ENCODE measurements at regions not wholly inside any gene's neighbourhood (a gene's known extent, or its start where the extent isn't known, plus 50 kb on each side); places are given as distances from the start of the nearest gene placed in this dataset.

GRCh38 chr11:18844753-18845367, 53.3 kb upstream of the PTPN5 start:
- peak; percentile 72 for ATAC-seq (ENCODE audit: low read depth)

More at GRCh38 chr11:18844753-18845367, 53.3 kb upstream of the PTPN5 start:
- Histone ChIP-seq H2AFZ (replicated peaks; ENCODE audit: low read length, poor library complexity) (no peak overlapping the region), H3K4me2 (ENCODE audit: low read depth, low read length) (no peak overlapping the region), H4K20me1 (ENCODE audit: insufficient read depth, low read length) (no peaks in the 10 kb centered on the region), H3K4ac (ENCODE audit: low read depth, low read length) (no peak overlapping the region), H3K23ac (ENCODE audit: low read depth, low read length) (no peak overlapping the region), H3K9ac (ENCODE audit: low read depth, low read length) (no peak overlapping the region), H2BK20ac (ENCODE audit: low read depth, low read length) (no peak overlapping the region), H3K9me1 (ENCODE audit: insufficient read depth, low read length) (no peaks in the 10 kb centered on the region), H3K56ac (ENCODE audit: extremely low read depth, insufficient read depth, low read length) (no peak overlapping the region), H2BK15ac (ENCODE audit: low read depth, low read length) (no peak overlapping the region), H2BK120ac (ENCODE audit: low read depth, low read length) (no peak overlapping the region), H3K9me3 (ENCODE audit: control insufficient read depth, insufficient read depth, low read length) (no peaks in the 10 kb centered on the region), H3K14ac (replicated peaks; ENCODE audit: low read depth, low read length) (no peak overlapping the region), H2AK5ac (ENCODE audit: low read depth, low read length) (no peak overlapping the region), H4K91ac (ENCODE audit: insufficient read depth, low read depth, low read length) (no peak overlapping the region), H3K36me3 (ENCODE audit: control insufficient read depth, insufficient read depth, low read length) (no peaks in the 10 kb centered on the region), H3K27me3 (ENCODE audit: control insufficient read depth, insufficient read depth, low read length) (no peaks in the 10 kb centered on the region), H2AK9ac (replicated peaks; ENCODE audit: low read depth, low read length, poor library complexity) (no peak overlapping the region), H4K8ac (ENCODE audit: low read depth in 2 of 2, low read length in 2 of 2) (no peak overlapping the region), H3K4me1 (ENCODE audit: control insufficient read depth, insufficient read depth, low read length) (no peaks in the 10 kb centered on the region), H3K79me1 (ENCODE audit: low read depth in 1 of 2, low read length in 2 of 2) (no peaks in the 10 kb centered on the region), H3K27ac (ENCODE audit: insufficient read depth, low read length) (no peak overlapping the region), H3K4me3 (ENCODE audit: insufficient read depth, low read depth, low read length) (no peak overlapping the region), H4K5ac (ENCODE audit: low read depth, low read length) (no peak overlapping the region), H3K18ac (ENCODE audit: low read depth, low read length) (no peak overlapping the region), H2BK5ac (ENCODE audit: low read depth, low read length, poor library complexity, severe bottlenecking) (no peak overlapping the region)
- whole genome bisulfite sequencing, 2 experiments (ENCODE audit: extremely low coverage in 2 of 2, insufficient read length in 1 of 2), result 57% methylated on average over 1 of the region's 1 CpG; no CpG with 5 or more reads in 1 of the 2 experiments
- no peak for TF ChIP-seq RCOR1 (IDR thresholded peaks at IDR 0.05; ENCODE audit: insufficient replicate concordance, low read length)
- TF ChIP-seq CTCF (conservative IDR thresholded peaks at IDR 0.05; ENCODE audit: low read depth, low read length), result peak; percentile 48
- intact Hi-C loops (cut with micrococcal nuclease) (no loop called here), dilution Hi-C loops (cut with HindIII; ENCODE audit: low sequenced_read_pairs, unreplicated experiment) (no loop called here), in situ Hi-C loops (cut with MboI; ENCODE audit: low sequenced_read_pairs) (no loop called here)
- DNase-seq, result peak; percentile 33
- BruUV-seq (replicated peaks), result no TSS peak
- ChIA-PET POLR2A (ENCODE audit: unreplicated experiment) (no interaction called here), CTCF (interaction anchor here (1.3 to 1.5 kb wide), 2 partner anchors 12 to 15 kb away, joined by 4 read pairs; no protein-coding TSS in a partner anchor)

All from IMR-90 (cell line).